Naive thymus-derived CD8-positive, alpha-beta T cell (primary cell): ENCODE measurements at regions not wholly inside any gene's neighbourhood (a gene's known extent, or its start where the extent isn't known, plus 50 kb on each side); places are given as distances from the start of the nearest gene placed in this dataset.
"Not testable (repeated sequence)": the region's sequence is repeated elsewhere in the genome, so short reads cannot be mapped to it uniquely, and the experiment has no call there.

Source experiments
- ATAC-seq, 2 donors: fragments of 150-1000 bp; cut with Tn5 transposase in 1 of 2; sonication (Bioruptor Pico), chemical (Tn5 transposase) in 1 of 2; 1 replicate in 1 of 2; 2 replicates in 1 of 2; pipeline ENCODE4 v1.10.0; 2021; ENCODE audit warnings: mild to moderate bottlenecking in 2 of 2, moderate library complexity in 2 of 2
- POLR2A ChIA-PET: fragments of 350-600 bp; sonication (Branson Sonifier 250); formaldehyde crosslinking; loops from one replicate; lab custom pipeline; 2021; ENCODE audit warnings: antibody characterized with exemption; lab: Charles Lee
- DNase-seq, 10 donors: peaks; one replicate each; pipeline versions ENCODE4 v3.0.0 to v3.0.0-alpha.2; 2020 to 2022
- H3K27ac Mint-ChIP-seq, 10 donors: one replicate each; pipeline ENCODE4 v1.8.0; 2020 to 2022; ENCODE audit warnings: mild to moderate bottlenecking in 10 of 10, mixed read lengths in 10 of 10, moderate library complexity in 4 of 10, inconsistent platforms in 1 of 10
- H3K27me3 Mint-ChIP-seq, 5 donors: one replicate each; pipeline ENCODE4 v1.8.0; 2021 to 2022; ENCODE audit warnings: mixed read lengths in 5 of 5
- H3K36me3 Mint-ChIP-seq, 3 donors: one replicate each; pipeline ENCODE4 v1.8.0; 2020 to 2022; ENCODE audit warnings: mixed read lengths in 3 of 3, mild to moderate bottlenecking in 2 of 3, inconsistent platforms in 1 of 3
- H3K4me1 Mint-ChIP-seq, 4 donors: one replicate each; pipeline ENCODE4 v1.8.0; 2021 to 2022; ENCODE audit warnings: mixed read lengths in 4 of 4
- H3K4me3 Mint-ChIP-seq, 10 donors: one replicate each; pipeline ENCODE4 v1.8.0; 2020 to 2022; ENCODE audit warnings: mild to moderate bottlenecking in 10 of 10, mixed read lengths in 10 of 10, moderate library complexity in 6 of 10, inconsistent platforms in 1 of 10
- H3K9me3 Mint-ChIP-seq, 9 donors: one replicate each; pipeline ENCODE4 v1.8.0; 2020 to 2022; ENCODE audit warnings: mixed read lengths in 9 of 9, mild to moderate bottlenecking in 3 of 9, inconsistent platforms in 1 of 9, moderate library complexity in 1 of 9

DNA sequence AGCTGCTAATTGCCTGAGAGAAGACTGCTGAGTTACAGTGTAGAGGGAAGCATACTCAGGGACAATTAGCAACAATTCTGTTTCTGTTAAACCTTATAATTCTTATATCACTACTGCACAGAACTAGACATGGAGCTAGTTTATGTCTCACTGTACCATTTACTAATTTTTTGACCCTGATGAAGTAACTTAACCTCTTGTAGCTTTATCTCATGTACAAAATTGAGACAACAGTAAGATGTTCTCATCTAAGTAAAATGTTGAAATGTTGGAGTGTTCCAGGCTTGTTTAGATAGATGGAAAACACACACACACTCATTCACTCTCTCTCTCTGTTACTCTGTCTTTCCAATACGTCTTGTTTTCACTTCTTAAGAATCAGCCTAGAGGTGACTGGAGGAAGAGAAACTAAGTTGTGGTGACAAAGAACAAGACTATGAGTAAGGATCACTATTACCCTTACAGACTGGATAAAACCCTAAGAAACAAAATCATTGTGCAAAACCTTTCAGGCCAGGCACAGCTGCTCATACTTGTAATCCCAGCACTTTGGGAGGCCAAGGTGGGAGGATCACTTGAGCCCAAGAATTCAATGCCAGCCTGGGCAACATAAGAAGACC lies 107.8 kb downstream of the FAM72C start:
- H3K27me3 Mint-ChIP-seq, DNase-seq, H3K36me3 Mint-ChIP-seq, ATAC-seq, H3K4me1 Mint-ChIP-seq, H3K9me3 Mint-ChIP-seq, H3K27ac Mint-ChIP-seq, H3K4me3 Mint-ChIP-seq, POLR2A ChIA-PET: not testable (repeated sequence)

DNA sequence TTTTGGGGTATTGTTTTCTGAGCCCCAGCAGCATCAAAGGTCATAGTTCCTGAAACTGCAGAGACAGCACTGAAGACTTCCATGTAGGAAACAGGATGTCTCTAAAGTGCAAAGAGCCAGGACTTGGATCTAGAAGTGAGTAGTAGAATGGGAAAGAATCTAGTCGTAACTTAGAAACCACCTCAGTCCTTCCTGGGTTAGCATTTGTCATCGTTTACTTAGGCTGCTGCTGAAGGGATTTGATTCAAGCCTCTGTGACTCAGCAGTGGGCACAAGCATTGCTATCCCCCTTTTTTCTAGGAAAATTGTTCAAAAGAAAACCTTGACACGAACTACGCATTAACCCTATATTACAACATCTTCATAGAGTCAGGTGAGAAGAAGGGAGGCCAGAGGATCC lies 109.1 kb downstream of the FAM72C start:
- H3K9me3 Mint-ChIP-seq, POLR2A ChIA-PET, H3K4me3 Mint-ChIP-seq, H3K27ac Mint-ChIP-seq, H3K36me3 Mint-ChIP-seq, H3K4me1 Mint-ChIP-seq, H3K27me3 Mint-ChIP-seq, DNase-seq, ATAC-seq: not testable (repeated sequence)

DNA sequence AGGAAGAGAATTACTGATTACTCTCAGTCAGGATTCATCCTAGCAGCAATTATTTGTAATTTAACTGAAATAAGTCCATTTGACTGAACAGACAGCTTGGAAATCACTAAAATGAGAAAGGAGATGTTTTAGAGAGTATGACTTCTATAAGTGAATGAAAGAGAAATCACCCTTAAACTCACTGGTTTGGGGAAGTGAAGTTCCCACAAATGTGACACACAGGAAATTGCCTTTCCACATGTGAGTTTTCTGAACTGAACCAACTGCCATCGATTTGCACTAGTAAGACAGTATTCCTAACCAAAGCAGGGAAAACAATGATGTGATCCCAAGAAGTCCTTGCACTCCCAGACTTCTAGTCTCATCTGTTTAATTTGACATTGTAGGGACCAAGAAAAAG lies 110.5 kb downstream of the FAM72C start:
- DNase-seq, ATAC-seq, H3K9me3 Mint-ChIP-seq, H3K27me3 Mint-ChIP-seq, POLR2A ChIA-PET, H3K4me1 Mint-ChIP-seq, H3K36me3 Mint-ChIP-seq, H3K4me3 Mint-ChIP-seq, H3K27ac Mint-ChIP-seq: not testable (repeated sequence)

DNA sequence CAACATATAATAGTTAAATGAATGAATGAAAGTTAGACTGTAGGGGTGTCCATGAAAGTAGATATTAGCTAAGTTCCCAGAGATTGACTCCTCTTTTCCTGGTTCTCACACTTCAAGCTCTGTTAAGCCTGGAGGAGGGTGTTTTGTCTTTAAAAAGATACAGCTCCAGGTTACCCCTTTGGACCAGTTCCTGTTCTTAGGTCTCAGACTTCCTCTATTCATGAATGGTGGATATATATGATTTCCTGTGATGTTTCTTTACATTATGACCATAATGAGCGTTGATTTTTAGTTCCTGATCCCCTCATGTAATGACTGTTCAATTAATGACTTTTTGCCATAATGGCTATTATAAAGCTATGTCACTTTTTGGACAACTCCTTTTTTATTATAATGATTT lies 115.9 kb downstream of the FAM72C start:
- H3K9me3 Mint-ChIP-seq, DNase-seq, H3K4me3 Mint-ChIP-seq, H3K27ac Mint-ChIP-seq, H3K36me3 Mint-ChIP-seq, ATAC-seq, POLR2A ChIA-PET, H3K4me1 Mint-ChIP-seq: not testable (repeated sequence)
- H3K27me3 Mint-ChIP-seq: peaks cover 2 to 12% (median 4%) of the 10 kb centered on the region in 5 donors

DNA sequence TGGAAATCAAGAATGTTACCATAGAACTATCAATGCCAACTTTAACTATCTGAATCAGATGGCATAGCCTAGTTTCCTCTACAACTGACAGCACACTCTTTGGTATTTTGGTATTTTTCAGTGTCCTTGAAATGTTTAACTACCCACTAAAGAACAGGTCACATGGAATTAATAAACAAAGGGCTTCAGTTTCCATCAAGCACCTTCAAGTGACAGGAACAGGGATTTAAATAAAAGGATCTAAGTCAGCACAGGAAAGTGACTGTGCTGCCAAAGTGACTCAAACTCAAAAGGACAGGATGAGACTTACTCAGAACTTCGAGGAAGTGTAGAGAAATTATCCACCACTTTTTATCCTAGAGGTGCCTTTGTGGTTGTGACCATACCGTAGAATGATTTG lies 117.7 kb downstream of the FAM72C start:
- Mint-ChIP-seq H3K9me3 (peaks cover 0 to 13% (median 0%) of the 10 kb centered on the region in 9 donors), H3K27me3 (peaks cover 2 to 24% (median 4%) of the 10 kb centered on the region in 5 donors)
- DNase-seq, H3K27ac Mint-ChIP-seq, ATAC-seq, H3K4me3 Mint-ChIP-seq, POLR2A ChIA-PET, H3K36me3 Mint-ChIP-seq, H3K4me1 Mint-ChIP-seq: not testable (repeated sequence)

DNA sequence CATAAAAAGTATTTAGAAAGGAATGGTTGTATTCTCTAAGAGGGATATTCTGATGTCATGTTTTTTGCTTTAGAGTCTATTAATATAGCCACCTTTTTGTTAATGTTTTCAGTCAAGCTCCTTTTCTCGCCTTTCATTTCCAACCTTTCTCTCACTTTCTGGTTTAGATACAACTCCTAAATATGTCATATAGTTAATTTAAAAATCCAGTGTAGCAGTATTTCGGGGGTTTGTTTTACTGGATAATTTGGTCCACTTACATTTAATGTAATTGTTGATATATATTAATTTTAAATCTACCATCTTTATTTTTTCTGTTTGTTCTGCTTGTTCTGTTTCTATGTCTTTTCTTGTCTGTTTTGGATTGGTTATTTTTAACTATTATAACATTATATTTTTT lies 121.1 kb downstream of the FAM72C start:
- H3K27ac Mint-ChIP-seq, H3K4me1 Mint-ChIP-seq: not testable (repeated sequence)

DNA sequence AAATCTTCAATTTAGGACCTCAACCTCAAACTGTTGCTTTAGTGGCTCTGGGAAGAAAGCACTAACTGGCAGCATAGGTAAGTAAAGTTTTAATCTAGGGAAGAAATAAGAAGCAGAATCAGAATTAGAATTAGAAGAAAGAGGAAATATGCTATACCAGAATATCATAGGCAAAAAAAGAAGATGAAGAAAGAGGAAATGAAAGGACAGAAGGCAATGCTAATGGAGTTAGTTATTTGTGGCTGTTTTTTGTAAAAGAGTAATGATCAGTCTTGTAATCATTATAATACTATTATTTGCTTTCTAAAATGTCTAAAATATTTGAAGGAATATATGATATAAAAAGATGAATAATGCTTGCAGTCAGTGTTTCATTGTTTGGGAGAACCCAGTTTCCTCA lies 122.9 kb downstream of the FAM72C start:
- H3K36me3 Mint-ChIP-seq, ATAC-seq, H3K4me1 Mint-ChIP-seq, DNase-seq, H3K4me3 Mint-ChIP-seq, POLR2A ChIA-PET: not testable (repeated sequence)
- Mint-ChIP-seq H3K27ac (peak overlapping the region in 1 of 10 donors; percentile 18), H3K9me3 (peaks cover 0 to 13% (median 0%) of the 10 kb centered on the region in 9 donors), H3K27me3 (peaks cover 3 to 34% (median 5%) of the 10 kb centered on the region in 5 donors)

More for the DNA sequence above, 121.1 kb downstream of the FAM72C start:
- peaks cover 2 to 24% (median 5%) of the 10 kb centered on the region in 5 donors for H3K27me3 Mint-ChIP-seq
- ATAC-seq, POLR2A ChIA-PET, DNase-seq, H3K4me3 Mint-ChIP-seq, H3K36me3 Mint-ChIP-seq: not testable (repeated sequence)
- H3K9me3 Mint-ChIP-seq: peaks cover 0 to 13% (median 0%) of the 10 kb centered on the region in 9 donors

DNA sequence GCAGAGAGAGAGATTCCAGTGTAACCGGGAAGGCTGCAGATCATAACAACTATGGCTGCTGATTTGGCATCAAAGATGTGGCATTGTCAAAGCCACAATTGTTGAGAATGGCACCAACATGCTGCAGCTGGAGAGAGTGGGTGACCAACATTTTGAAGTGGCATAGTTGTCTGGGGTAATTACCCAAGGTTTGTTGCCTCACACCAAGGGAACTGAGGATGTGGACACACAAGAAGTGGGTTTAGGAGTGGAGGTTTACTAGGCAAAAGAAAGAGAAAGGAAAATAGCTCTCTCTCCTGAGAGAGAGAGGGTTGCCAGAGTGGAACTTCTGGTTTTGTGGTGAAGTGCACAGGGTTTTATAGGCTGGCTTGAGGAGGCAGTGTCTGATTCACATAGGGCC lies 126.6 kb downstream of the FAM72C start:
- H3K27ac Mint-ChIP-seq, H3K36me3 Mint-ChIP-seq, POLR2A ChIA-PET, DNase-seq, H3K9me3 Mint-ChIP-seq, H3K4me1 Mint-ChIP-seq, H3K4me3 Mint-ChIP-seq, ATAC-seq: not testable (repeated sequence)
- peaks cover 0 to 18% (median 3%) of the 10 kb centered on the region in 5 donors for H3K27me3 Mint-ChIP-seq

DNA sequence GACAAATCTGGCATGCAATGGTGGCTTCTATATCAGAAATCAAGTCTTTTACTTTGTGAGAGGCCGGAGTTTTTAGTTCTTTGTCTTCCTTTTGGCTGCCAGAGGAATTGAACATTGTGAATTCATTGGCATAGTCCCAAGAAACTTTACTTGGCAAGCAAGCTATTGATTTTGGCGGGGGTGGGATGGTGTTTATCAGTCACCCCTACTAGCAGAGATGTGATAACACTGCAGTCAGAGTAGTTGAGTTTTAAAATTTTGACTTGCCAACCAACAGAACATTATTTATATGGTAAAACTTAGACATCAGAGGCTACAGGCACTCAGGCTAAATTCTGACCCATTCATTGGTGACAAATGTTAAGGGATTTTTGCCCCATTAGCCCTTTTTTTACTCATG lies 129.7 kb downstream of the FAM72C start:
- H3K36me3 Mint-ChIP-seq, H3K4me3 Mint-ChIP-seq, H3K9me3 Mint-ChIP-seq, ATAC-seq, POLR2A ChIA-PET, H3K4me1 Mint-ChIP-seq, H3K27ac Mint-ChIP-seq, DNase-seq: not testable (repeated sequence)
- H3K27me3 Mint-ChIP-seq: peaks cover 0 to 20% (median 14%) of the 10 kb centered on the region in 5 donors

DNA sequence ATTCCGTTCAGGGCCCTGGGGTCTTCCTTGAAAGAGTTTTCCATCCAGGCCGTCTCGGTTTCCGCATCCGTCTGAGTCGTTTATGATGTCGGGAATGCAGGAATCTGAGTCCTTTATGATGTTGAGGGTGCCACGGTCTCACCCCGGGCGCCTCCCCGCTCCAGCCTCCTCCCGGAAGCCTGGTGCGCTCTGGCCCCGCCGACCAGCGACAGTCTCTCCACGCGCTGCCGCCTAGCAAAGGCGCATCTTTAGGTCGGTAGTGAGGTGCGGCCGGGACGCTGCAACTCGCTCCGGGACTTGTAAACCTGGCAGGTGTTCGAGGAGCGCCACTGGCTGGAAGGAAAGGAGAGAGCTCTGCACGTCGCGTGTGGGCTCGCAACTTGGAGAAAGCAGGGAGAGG lies 132.6 kb downstream of the FAM72C start:
- H3K4me1 Mint-ChIP-seq, H3K9me3 Mint-ChIP-seq, POLR2A ChIA-PET, H3K4me3 Mint-ChIP-seq, H3K27ac Mint-ChIP-seq, DNase-seq, H3K36me3 Mint-ChIP-seq: not testable (repeated sequence)
- ATAC-seq: peak; percentile 69 to 82
- peaks cover 0 to 18% (median 12%) of the 10 kb centered on the region in 5 donors for H3K27me3 Mint-ChIP-seq

DNA sequence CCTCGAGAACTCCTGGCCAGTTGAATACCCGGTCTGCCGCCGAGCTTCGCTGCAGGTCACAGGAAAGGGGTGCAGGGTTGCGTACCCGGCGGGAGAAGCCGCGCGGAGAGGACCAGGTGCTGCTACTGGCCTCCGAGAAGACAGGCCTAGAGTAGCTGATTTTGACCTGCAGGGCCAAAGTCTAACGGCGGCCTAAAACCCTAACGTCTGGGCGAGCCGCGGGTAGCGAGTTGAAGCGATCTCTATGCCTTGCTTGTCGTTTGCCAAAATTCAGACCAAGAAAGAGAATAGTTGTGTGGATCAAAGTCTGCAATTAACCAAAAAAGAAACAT lies 133.2 kb downstream of the FAM72C start:
- POLR2A ChIA-PET, ATAC-seq, H3K27ac Mint-ChIP-seq, H3K4me1 Mint-ChIP-seq, H3K9me3 Mint-ChIP-seq, H3K36me3 Mint-ChIP-seq, H3K4me3 Mint-ChIP-seq, DNase-seq: not testable (repeated sequence)
- H3K27me3 Mint-ChIP-seq: peaks cover 0 to 18% (median 12%) of the 10 kb centered on the region in 5 donors

DNA sequence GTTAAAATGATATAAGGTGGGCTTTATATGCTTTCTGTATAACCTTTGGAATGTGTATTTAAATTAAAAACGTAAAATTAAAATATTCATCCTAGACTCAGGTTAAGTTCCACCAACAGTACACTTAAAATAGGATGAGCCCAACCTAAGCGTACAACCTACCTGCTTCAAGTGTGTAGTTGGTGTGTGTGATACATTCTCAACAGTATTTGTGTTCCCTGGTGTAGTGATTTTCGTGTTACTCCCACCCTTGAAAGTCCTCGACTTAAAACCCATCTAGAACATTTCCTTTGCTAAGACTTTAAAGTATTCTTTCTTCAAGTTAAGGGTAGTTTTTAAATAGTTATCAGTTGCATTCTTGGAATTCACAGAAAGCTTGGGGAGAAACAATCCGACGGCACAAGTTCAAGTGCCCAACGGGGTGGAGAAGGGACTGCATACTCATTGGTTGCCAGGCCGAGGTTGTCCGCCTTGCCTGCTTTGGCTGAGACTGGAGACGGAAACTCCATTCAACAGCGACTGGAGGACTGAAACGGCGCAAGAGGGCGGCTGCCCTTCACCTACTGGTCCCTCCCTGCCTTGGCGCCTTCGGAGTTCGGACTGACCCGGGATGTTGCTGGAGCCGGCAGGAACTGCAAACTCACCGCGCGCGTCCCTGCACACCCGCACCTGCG lies 133.7 kb downstream of the FAM72C start:
- POLR2A ChIA-PET, H3K4me3 Mint-ChIP-seq, ATAC-seq, DNase-seq, H3K9me3 Mint-ChIP-seq, H3K27ac Mint-ChIP-seq, H3K36me3 Mint-ChIP-seq, H3K4me1 Mint-ChIP-seq: not testable (repeated sequence)
- H3K27me3 Mint-ChIP-seq: peaks cover 0 to 18% (median 12%) of the 10 kb centered on the region in 5 donors

DNA sequence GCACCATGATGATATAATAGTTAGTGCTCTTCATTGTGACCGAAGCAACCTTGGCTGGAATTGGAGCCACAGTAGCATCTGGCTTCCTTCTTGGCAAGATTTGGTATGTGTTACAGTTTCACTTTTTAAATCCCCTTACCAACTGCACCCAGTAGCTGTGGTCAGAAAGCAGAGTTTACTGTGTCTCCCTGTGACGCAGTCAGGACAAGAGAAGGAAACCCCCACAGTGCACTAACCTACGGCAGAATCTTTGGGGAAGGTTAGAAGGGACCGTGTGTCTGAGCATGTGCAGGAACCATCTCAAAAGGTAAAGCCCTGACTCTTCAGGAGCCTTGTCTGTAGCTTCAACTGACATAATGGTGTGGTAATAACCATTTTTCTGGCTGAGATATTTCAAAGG lies 138.4 kb downstream of the FAM72C start:
- peak in 1 of 2 donors; percentile 70 for ATAC-seq
- H3K9me3 Mint-ChIP-seq, DNase-seq, H3K4me1 Mint-ChIP-seq, H3K4me3 Mint-ChIP-seq, H3K36me3 Mint-ChIP-seq, H3K27ac Mint-ChIP-seq, POLR2A ChIA-PET: not testable (repeated sequence)
- H3K27me3 Mint-ChIP-seq: peaks cover 0 to 12% (median 8%) of the 10 kb centered on the region in 5 donors

DNA sequence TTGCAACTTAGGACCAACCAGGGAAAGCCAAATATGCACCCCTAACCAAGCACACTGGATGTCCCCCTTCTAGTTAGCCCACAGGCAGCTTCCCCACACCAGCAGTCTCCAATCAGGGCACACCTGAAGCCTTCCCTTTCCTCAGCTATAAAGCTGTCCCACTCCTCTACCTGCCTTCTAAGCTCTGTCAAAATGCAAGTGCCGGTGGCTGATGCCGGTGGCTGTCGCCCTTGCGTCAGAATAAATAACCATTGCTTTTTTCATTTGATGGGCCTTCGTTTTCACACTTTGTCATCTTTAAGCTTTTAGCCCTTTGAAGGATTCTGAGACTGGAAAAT lies 139.4 kb downstream of the FAM72C start:
- POLR2A ChIA-PET, DNase-seq, H3K4me1 Mint-ChIP-seq, H3K4me3 Mint-ChIP-seq, H3K9me3 Mint-ChIP-seq, H3K27ac Mint-ChIP-seq, ATAC-seq, H3K36me3 Mint-ChIP-seq: not testable (repeated sequence)
- H3K27me3 Mint-ChIP-seq: peaks cover 0 to 11% (median 5%) of the 10 kb centered on the region in 5 donors
